ENCODE measurements at regions not wholly inside any gene's neighbourhood (a gene's known extent, or its start where the extent isn't known, plus 50 kb on each side); places are given as distances from the start of the nearest gene placed in this dataset.

DNA sequence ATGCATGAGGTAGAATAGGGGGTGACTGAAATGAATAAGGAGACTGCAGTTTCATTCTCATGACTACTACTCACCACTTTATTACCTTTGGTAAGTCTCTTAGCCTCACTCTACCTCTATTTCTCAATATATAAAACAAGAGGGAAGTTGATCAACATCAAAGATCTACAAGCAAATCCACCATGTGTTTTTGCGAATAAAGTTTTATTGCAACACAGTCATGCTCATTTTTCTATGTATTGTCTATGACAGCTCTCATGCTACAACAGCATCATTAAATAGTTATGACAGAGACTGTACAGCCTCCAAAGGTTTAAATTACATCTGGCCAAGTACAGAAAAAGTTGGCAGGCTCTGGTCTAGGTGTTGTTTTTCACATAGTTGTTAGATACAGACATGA, 72.6 kb upstream of the CPEB2 start:
- TF ChIP-seq NRF1 (IDR thresholded peaks at IDR 0.05; ENCODE audit: low read depth, low read length) (no peak), TAF1 (IDR thresholded peaks at IDR 0.05; ENCODE audit: low read depth, low read length) (no peak), EP300 (IDR thresholded peaks at IDR 0.05; ENCODE audit: borderline replicate concordance in 1 of 2, low read depth in 2 of 2, low read length in 2 of 2) (no peak), POLR2A (IDR thresholded peaks at IDR 0.05; ENCODE audit: control extremely low read depth in 1 of 2, low read depth in 2 of 2, low read length in 2 of 2) (no peak), SIN3A (conservative IDR thresholded peaks at IDR 0.05 in 1 of 2, IDR thresholded peaks at IDR 0.05 in 1 of 2; ENCODE audit: low read depth in 1 of 2, low read length in 2 of 2) (no peak), CEBPB (IDR thresholded peaks at IDR 0.05; ENCODE audit: low read depth, low read length) (no peak), CREB1 (IDR thresholded peaks at IDR 0.05) (no peak), RBBP5 (IDR thresholded peaks at IDR 0.05; ENCODE audit: borderline replicate concordance, low read depth, low read length) (no peak), TBP (IDR thresholded peaks at IDR 0.05; ENCODE audit: low read depth, low read length) (no peak), ZNF274 (IDR thresholded peaks at IDR 0.05; ENCODE audit: borderline replicate concordance, extremely low read depth, low read length) (no peak)
- TF ChIP-seq, protein P1, sequence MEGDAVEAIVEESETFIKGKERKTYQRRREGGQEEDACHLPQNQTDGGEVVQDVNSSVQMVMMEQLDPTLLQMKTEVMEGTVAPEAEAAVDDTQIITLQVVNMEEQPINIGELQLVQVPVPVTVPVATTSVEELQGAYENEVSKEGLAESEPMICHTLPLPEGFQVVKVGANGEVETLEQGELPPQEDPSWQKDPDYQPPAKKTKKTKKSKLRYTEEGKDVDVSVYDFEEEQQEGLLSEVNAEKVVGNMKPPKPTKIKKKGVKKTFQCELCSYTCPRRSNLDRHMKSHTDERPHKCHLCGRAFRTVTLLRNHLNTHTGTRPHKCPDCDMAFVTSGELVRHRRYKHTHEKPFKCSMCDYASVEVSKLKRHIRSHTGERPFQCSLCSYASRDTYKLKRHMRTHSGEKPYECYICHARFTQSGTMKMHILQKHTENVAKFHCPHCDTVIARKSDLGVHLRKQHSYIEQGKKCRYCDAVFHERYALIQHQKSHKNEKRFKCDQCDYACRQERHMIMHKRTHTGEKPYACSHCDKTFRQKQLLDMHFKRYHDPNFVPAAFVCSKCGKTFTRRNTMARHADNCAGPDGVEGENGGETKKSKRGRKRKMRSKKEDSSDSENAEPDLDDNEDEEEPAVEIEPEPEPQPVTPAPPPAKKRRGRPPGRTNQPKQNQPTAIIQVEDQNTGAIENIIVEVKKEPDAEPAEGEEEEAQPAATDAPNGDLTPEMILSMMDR (IDR thresholded peaks at IDR 0.05; ENCODE audit: control extremely low read depth in 1 of 3, insufficient read depth in 1 of 3, low read depth in 1 of 3, low read length in 3 of 3), result no peak
- TF ChIP-seq, protein P2, sequence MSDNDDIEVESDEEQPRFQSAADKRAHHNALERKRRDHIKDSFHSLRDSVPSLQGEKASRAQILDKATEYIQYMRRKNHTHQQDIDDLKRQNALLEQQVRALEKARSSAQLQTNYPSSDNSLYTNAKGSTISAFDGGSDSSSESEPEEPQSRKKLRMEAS (IDR thresholded peaks at IDR 0.05), result no peak

All from H1 (cell line).